GM18517 (cell line): ENCODE measurements at regions not wholly inside any gene's neighbourhood (a gene's known extent, or its start where the extent isn't known, plus 50 kb on each side); places are given as distances from the start of the nearest gene placed in this dataset.
"Not testable (repeated sequence)": the region's sequence is repeated elsewhere in the genome, so short reads cannot be mapped to it uniquely, and the experiment has no call there.

Experiments
- ATAC-seq: cut with Tn5 transposase; IDR thresholded peaks from one replicate; pipeline ENCODE4 v1.9.1; 2021; ENCODE audit warnings: mild to moderate bottlenecking, moderate library complexity; ENCODE audit not compliant: unreplicated experiment

DNA sequence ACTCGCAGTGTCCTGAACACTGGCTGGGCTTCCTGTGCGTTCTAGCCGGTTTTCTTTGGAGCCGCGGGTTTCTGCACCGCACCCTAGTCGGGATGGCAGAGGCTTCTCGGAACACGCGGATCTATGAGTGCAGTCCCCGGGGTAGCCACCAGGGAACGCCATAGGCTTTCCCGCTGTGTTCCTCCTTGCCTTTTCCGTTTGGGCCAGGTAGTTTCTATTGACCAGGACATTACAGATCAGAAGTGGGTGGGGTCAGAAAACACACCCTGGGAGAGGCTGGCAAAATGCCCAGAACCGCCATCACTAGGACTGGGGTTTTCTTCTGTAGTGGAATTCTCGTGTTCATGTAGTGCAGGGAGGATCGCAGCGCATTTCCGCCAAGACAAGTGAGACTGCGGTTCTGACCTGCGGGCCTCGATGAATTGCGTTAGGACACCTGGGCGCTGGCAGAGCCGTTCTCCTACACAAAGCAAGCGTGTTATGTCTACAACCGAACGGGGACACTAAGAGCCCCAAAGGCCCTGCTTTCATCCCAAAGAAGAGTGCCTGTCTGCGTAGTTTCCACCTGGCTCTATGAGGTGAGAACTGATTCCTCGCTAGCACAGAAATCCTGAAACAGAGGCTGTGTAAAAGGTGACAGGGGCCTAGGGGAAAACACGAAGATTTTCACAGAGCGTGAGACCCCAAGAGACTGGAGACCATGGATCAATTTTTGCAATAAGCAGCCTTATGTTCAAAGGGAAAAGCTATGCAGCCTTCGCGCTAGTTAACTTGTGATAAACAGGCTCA is 121.5 kb downstream of the PPIAL4G start:
- not testable (repeated sequence) for ATAC-seq

DNA sequence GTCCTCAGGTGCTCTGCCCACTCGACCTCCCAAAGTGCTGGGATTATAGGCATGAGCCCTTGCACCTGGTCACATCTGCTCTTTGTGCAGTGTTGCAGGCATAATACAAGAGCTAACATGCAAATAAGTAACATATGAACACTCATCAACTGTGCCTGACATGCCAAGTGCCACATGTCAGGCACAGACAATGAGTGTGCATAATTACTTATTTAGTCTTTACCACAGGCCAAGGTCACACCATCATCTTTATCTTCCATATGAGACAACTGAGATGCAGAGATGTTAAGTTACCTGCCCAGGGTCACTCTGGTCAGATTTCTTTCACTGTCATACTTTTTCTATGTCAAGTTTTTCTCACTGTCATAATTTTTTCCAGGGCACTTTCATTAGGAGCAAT is 126.1 kb downstream of the PPIAL4G start:
- no peak for ATAC-seq

- ATAC-seq, result no peak
These were observed 127.1 kb downstream of the PPIAL4G start for GRCh38 chr1:148355976-148356375.

DNA sequence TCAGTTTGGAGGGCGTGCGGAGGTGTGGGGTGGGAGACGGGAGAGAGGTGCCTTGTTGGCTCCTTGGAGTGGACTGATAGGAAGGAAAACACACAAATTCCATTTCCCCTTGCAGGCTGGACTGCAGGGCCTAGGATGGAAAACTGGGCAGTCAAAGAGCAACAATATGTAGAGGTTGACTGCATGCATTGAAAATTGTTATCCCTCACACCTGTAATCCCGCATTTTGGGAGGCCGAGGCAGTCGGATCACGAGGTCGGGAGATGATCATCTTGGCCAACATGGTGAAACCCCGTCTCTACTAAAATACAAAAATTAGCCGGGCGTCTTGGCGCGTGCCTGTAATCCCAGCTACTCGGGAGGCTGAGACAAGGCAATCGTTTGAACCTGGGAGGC is 128.2 kb downstream of the PPIAL4G start:
- no peak for ATAC-seq

GRCh38 chr1:148354284-148354912 is 128.7 kb downstream of the PPIAL4G start:
- ATAC-seq, result no peak

GRCh38 chr1:148353461-148354283 is 129.4 kb downstream of the PPIAL4G start:
- ATAC-seq, result no peak

- no peak for ATAC-seq
These were observed 130.5 kb downstream of the PPIAL4G start for GRCh38 chr1:148352470-148353053.

GRCh38 chr1:148347781-148348180 is 135.3 kb downstream of the PPIAL4G start:
- no peak for ATAC-seq

- not testable (repeated sequence) for ATAC-seq
These were observed 137.4 kb downstream of the PPIAL4G start for GRCh38 chr1:148345659-148346151.

DNA sequence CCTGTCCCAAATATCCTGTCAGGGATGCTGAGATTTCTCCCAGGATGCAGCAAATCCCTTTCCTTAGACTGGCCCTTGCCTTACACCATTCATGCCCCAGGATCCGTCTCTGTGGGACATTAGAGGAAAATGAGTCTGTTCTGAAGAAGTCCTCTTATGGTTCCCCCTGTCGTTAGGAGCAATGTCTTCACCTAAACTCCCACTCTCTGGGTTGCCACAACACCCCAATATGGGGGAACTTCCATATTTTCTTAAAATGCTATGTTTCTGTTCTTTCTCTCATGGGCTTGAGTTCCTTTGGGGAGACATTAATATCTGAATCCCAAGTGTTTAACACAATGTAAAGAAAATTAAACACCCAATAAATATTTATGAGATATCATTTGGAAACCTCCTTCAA is 138.5 kb downstream of the PPIAL4G start:
- not testable (repeated sequence) for ATAC-seq

DNA sequence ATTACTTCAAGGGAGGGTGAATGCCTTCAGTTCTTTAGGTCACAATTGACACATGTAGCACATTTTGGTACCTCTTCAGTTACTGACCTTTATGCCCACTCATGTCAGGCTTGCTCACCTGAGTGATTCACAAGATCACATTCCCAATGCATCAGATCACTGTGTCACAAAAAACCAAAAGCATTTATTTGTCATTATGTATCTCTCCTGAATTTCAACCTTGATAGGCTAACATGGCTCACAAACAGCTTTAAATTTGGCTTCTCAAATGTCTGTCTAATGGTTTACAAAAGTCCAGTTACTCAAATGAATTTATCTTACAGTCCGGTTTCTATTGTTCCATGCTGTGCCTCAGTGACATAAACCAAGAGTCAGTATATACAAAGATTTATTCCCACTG is 141.4 kb downstream of the PPIAL4G start:
- ATAC-seq, result not testable (repeated sequence)

GRCh38 chr1:148336121-148336918 is 146.8 kb downstream of the PPIAL4G start:
- not testable (repeated sequence) for ATAC-seq

DNA sequence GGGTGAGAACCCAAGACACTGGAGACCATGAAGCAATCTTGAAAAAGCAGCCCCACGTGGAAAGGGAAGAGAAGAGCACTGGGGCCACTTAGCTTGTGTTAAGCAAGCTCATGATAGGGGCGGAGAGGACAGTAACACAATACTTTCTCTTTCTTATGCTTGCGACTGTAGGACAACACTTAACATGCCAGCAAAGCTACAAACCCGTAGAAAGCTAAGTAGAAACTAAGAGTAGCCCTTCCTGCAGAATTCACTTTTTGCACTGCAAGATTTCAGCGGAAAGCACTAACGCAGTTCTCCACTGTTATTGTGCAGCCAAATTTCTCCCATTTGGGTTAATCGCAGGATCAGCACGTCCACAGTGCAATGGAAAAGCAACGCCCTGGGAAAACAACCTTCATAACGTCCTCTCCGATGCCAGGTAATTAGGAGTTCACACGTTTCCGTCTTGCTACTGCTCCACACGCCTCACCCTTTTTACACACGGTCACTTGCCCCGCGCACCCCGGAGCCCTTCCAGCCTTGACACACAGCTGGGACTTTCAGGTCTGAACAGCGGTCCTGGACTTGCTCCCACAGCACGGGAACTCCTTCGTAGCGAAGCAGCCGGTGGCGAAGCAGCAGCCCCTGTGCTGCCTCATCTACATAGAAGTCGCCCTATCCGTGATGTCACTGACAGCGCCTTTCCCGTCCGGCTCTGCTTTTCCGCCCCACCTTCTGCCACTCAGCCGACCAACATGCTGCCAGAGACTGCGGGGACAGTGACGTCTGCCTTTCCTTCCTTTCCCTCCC is 148.6 kb downstream of the PPIAL4G start:
- peak; percentile 80 for ATAC-seq

- ATAC-seq, result no peak
These were observed 149.2 kb downstream of the PPIAL4G start for GRCh38 chr1:148333875-148334338.

GRCh38 chr1:148328884-148329283 is 154.2 kb downstream of the PPIAL4G start:
- ATAC-seq, result no peak

DNA sequence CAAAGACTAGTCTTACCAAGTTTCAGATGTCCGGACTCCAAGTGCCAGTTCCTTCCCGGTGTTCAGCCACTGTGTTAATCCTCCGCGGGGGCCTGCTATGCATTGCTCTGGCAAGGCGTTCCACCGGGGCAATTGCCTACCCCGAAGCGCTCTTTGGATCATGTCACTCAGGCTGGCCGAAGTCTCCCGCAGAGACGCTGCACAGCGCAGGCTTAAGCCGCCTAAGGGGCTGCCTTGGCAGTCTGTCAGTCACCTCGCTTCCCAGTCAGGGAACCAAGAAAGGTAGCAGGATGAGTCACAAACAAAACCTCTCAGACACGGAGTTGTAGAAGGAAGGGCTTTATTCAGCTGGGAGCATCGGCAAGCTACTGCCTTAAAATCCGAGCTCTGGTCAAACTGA is 158.1 kb downstream of the PPIAL4G start:
- not testable (repeated sequence) for ATAC-seq

- ATAC-seq, result not testable (repeated sequence)
These were observed 158.6 kb downstream of the PPIAL4G start for GRCh38 chr1:148324465-148324864.

DNA sequence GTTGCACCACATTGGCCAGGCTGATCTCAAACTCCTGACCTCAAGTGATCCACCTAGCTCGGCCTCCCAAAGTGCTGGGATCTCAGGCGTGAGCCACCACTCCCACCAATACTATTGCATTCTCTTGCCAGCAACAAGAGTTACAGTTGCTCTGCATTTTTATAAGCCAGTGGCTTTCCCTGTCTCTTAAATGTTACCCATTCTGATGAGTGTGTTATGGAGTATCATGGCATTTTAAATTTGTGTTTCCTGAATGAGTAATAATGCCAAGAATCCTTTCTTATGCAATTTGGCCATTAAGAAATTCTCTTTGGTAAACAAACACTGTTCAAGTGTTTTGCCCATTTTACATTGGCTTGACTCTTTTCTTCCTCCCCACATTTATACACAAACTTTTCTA is 163.0 kb downstream of the PPIAL4G start:
- ATAC-seq, result not testable (repeated sequence)

DNA sequence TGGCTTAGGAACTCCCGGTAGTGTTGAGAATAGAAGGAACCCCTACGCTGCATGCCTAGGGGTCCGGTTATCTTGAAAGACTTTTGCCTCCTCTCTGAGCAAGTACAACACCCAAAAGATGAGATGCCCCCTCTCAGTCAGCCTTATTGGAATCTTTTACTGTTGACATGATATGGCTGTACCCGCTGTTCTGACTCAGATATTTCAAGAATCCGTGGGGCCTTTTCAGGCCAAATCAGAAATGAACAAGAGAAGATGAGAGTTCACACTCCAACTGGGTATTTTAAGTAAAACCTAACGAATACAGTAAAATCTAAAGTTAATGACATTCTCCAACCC is 164.2 kb downstream of the PPIAL4G start:
- no peak for ATAC-seq
